Temporal lobe (tissue), 1 donor: ENCODE measurements at regions not wholly inside any gene's neighbourhood (a gene's known extent, or its start where the extent isn't known, plus 50 kb on each side); places are given as distances from the start of the nearest gene placed in this dataset. TPM values are rescaled to one million over a fixed set of nuclear protein-coding genes. Genes with fewer than 3 reads are reported as not detected.

ENCODE experiments used
- small RNA-seq: library from RNA; depleted of rRNA; stranded (forward); fragments of <200 nt; gene quantifications from one replicate; pipeline ENCODE3, GENCODE V24; 2014; ENCODE audit warnings: low replicate concordance

Small RNAs in the stretch of these regions (small RNA-seq; reads per million reads assigned to genes)
- gene AC027229.1 (not detected), gene RN7SL97P (not detected)
